H1 (cell line): ENCODE measurements at regions not wholly inside any gene's neighbourhood (a gene's known extent, or its start where the extent isn't known, plus 50 kb on each side); places are given as distances from the start of the nearest gene placed in this dataset.

Source experiments
- CTCF ChIA-PET: fragments of 300-600 bp; sonication (Branson Sonifier 250); formaldehyde crosslinking; loops from one replicate; lab custom pipeline; 2021; ENCODE audit not compliant: partially characterized antibody; lab: Charles Lee
- POLR2A ChIA-PET: fragments of 300-600 bp; sonication (Branson Sonifier 250); formaldehyde crosslinking; loops from one replicate; lab custom pipeline; 2021; ENCODE audit warnings: inconsistent platforms; ENCODE audit not compliant: partially characterized antibody; lab: Charles Lee
- DNase-seq, 2 experiments: peaks; one replicate each; pipeline versions ENCODE4 v3.0.0 to v3.0.0-alpha.2; 2010 to 2022; ENCODE audit warnings: low spot score in 2 of 2, low read depth in 1 of 2, mixed read lengths in 1 of 2
- FAIRE-seq: peaks from 2 replicates; lab custom pipeline; 2011; peaks lifted over from hg19 to GRCh38; lab: Jason Lieb, UNC
- H2AFZ ChIP-seq: 2 replicates; pipeline ENCODE4 v1.8.1; 2012; ENCODE audit warnings: low read length, inconsistent platforms
- H2AK5ac ChIP-seq: 2 replicates; pipeline ENCODE4 v1.6.1; 2013; ENCODE audit warnings: low read depth, low read length
- H2BK120ac ChIP-seq: replicated peaks from 2 replicates; pipeline ENCODE3; 2013; ENCODE audit warnings: low read depth, low read length, inconsistent platforms
- H2BK12ac ChIP-seq: 2 replicates; pipeline ENCODE4 v1.6.1; 2013; ENCODE audit warnings: low read depth, low read length
- H2BK15ac ChIP-seq: 2 replicates; pipeline ENCODE4 v1.6.1; 2013; ENCODE audit warnings: low read length
- H2BK20ac ChIP-seq: 2 replicates; pipeline ENCODE4 v1.6.1; 2013; ENCODE audit warnings: low read length
- H2BK5ac ChIP-seq: 2 replicates; pipeline ENCODE4 v1.6.1; 2013; ENCODE audit warnings: low read depth, low read length
- H3K14ac ChIP-seq: 2 replicates; pipeline ENCODE4 v1.6.1; 2013; ENCODE audit warnings: inconsistent platforms; ENCODE audit not compliant: insufficient read length
- H3K18ac ChIP-seq: 2 replicates; pipeline ENCODE4 v1.6.1; 2013; ENCODE audit warnings: low read length; ENCODE audit errors: extremely low read depth
- H3K23ac ChIP-seq: 2 replicates; pipeline ENCODE4 v1.6.1; 2013; ENCODE audit warnings: inconsistent platforms; ENCODE audit not compliant: insufficient read length
- H3K23me2 ChIP-seq: 2 replicates; pipeline ENCODE4 v1.6.1; 2013; ENCODE audit warnings: low read depth, low read length
- H3K27ac ChIP-seq: 2 replicates; pipeline ENCODE4 v1.6.1; 2011; ENCODE audit warnings: low read depth, low read length, inconsistent platforms
- H3K27me3 ChIP-seq, 4 experiments: replicated peaks in 1 of 4; 1 replicate in 1 of 4; 2 replicates in 3 of 4; pipeline versions ENCODE4 v1.6.1 to v1.8.1; 2011 to 2013; ENCODE audit warnings: low read length in 3 of 4, mild to moderate bottlenecking in 3 of 4, inconsistent platforms in 2 of 4, mixed read lengths in 2 of 4, moderate library complexity in 1 of 4; ENCODE audit not compliant: control insufficient read depth in 3 of 4, insufficient read depth in 3 of 4; ENCODE audit errors: extremely low read depth in 1 of 4
- H3K36me3 ChIP-seq, 4 experiments: 2 replicates each; pipeline versions ENCODE4 v1.6.1 to v1.8.1; 2011 to 2013; ENCODE audit warnings: mild to moderate bottlenecking in 4 of 4, low read length in 3 of 4, moderate library complexity in 2 of 4, control low read depth in 1 of 4, inconsistent platforms in 1 of 4; ENCODE audit not compliant: insufficient read depth in 4 of 4, control insufficient read depth in 2 of 4
- H3K4ac ChIP-seq: replicated peaks from 2 replicates; pipeline ENCODE3; 2013; ENCODE audit warnings: low read length, low read depth, mixed read lengths, inconsistent platforms; ENCODE audit not compliant: insufficient read length
- H3K4me1 ChIP-seq, 4 experiments: replicated peaks in 1 of 4; 1 replicate in 1 of 4; 2 replicates in 3 of 4; pipeline versions ENCODE4 v1.6.1 to v1.8.1; 2011 to 2013; ENCODE audit warnings: low read length in 3 of 4, inconsistent platforms in 2 of 4, mixed read lengths in 1 of 4; ENCODE audit not compliant: insufficient read depth in 4 of 4, control insufficient read depth in 3 of 4
- H3K4me2 ChIP-seq, 2 experiments: 2 replicates each; pipeline versions ENCODE4 v1.6.1 to v1.8.1; 2011 to 2013; ENCODE audit warnings: low read depth in 2 of 2, low read length in 2 of 2, control low read depth in 1 of 2, inconsistent platforms in 1 of 2, mild to moderate bottlenecking in 1 of 2; ENCODE audit not compliant: insufficient read depth in 1 of 2
- H3K4me3 ChIP-seq, 4 experiments: fragments of 200-600, 300-600 bp in 1 of 4; sonication (generic), shearing (Covaris generic), sonication (Bioruptor Twin) in 1 of 4; 2 replicates each; pipeline versions ENCODE4 v1.5.1 to v1.8.1; 2011 to 2016; ENCODE audit warnings: low read length in 4 of 4, low read depth in 3 of 4, control low read depth in 2 of 4, inconsistent platforms in 2 of 4, mild to moderate bottlenecking in 2 of 4, mixed read lengths in 1 of 4, moderate library complexity in 1 of 4; ENCODE audit not compliant: insufficient read depth in 2 of 4; ENCODE audit errors: extremely low read depth in 1 of 4
- H3K56ac ChIP-seq: replicated peaks from 2 replicates; pipeline ENCODE3; 2013; ENCODE audit warnings: low read depth, mild to moderate bottlenecking, mixed read lengths, low read length, inconsistent platforms; ENCODE audit not compliant: insufficient read length
- H3K79me1 ChIP-seq: 2 replicates; pipeline ENCODE4 v1.6.1; 2013; ENCODE audit warnings: low read depth, low read length, control low read depth
- H3K79me2 ChIP-seq, 2 experiments: 2 replicates each; pipeline versions ENCODE4 v1.6.1 to v1.8.1; 2012 to 2013; ENCODE audit warnings: low read length in 2 of 2, mild to moderate bottlenecking in 2 of 2, inconsistent platforms in 1 of 2; ENCODE audit not compliant: insufficient read depth in 2 of 2, control insufficient read depth in 1 of 2
- H3K9ac ChIP-seq, 4 experiments: replicated peaks in 1 of 4; 1 replicate in 1 of 4; 2 replicates in 3 of 4; pipeline versions ENCODE4 v1.6.1 to v1.8.1; 2011 to 2013; ENCODE audit warnings: low read depth in 3 of 4, low read length in 3 of 4, control low read depth in 2 of 4, mild to moderate bottlenecking in 2 of 4, moderate library complexity in 2 of 4, inconsistent platforms in 1 of 4; ENCODE audit errors: extremely low read depth in 1 of 4
- H3K9me3 ChIP-seq, 2 experiments: 2 replicates each; pipeline versions ENCODE4 v1.6.1 to v1.8.1; 2012 to 2013; ENCODE audit warnings: mild to moderate bottlenecking in 2 of 2, moderate library complexity in 2 of 2, control low read depth in 1 of 2, inconsistent platforms in 1 of 2, low read depth in 1 of 2, low read length in 1 of 2, mixed read lengths in 1 of 2; ENCODE audit not compliant: insufficient read depth in 2 of 2
- H4K20me1 ChIP-seq, 2 experiments: replicated peaks in 1 of 2; 2 replicates each; pipeline versions ENCODE3 to v1.8.1; 2011 to 2013; ENCODE audit warnings: inconsistent platforms in 2 of 2, low read length in 2 of 2, mild to moderate bottlenecking in 1 of 2; ENCODE audit not compliant: insufficient read depth in 2 of 2, control insufficient read depth in 1 of 2
- H4K5ac ChIP-seq: 2 replicates; pipeline ENCODE4 v1.6.1; 2013; ENCODE audit warnings: low read length, low read depth, mixed read lengths, inconsistent platforms; ENCODE audit not compliant: insufficient read length
- H4K8ac ChIP-seq: 2 replicates; pipeline ENCODE4 v1.8.0; 2013; ENCODE audit warnings: mild to moderate bottlenecking, moderate library complexity, low read length, inconsistent platforms; ENCODE audit not compliant: insufficient read depth; ENCODE audit errors: extremely low read depth
- H4K91ac ChIP-seq: replicated peaks from 2 replicates; pipeline ENCODE3; 2013; ENCODE audit warnings: low read length, mixed read lengths, inconsistent platforms; ENCODE audit not compliant: insufficient read length
- CHD2 ChIP-seq: IDR thresholded peaks from 2 replicates; pipeline ENCODE4 v1.6.1; 2012; ENCODE audit warnings: low read length, improper control_type of control experiment
- CTBP2 ChIP-seq: IDR thresholded peaks from 2 replicates; pipeline ENCODE4 v1.7.0; 2011; ENCODE audit warnings: borderline replicate concordance, mild to moderate bottlenecking, moderate library complexity, mixed read lengths, low read length; ENCODE audit not compliant: insufficient read depth, insufficient read length
- TBP ChIP-seq: IDR thresholded peaks from 2 replicates; pipeline ENCODE4 v1.6.1; 2011; ENCODE audit warnings: low read depth, low read length, improper control_type of control experiment
- WGBS, 2 experiments: shearing (Covaris generic) in 1 of 2; methylation state at CpG; one replicate each; pipeline versions ENCODE4 v1.1.6 to v1.1.7; 2013 to 2015; ENCODE audit warnings: low lambda C conversion rate in 2 of 2, mixed read lengths in 2 of 2, inconsistent platforms in 1 of 2, low coverage in 1 of 2, missing lambda C conversion rate in 1 of 2; ENCODE audit not compliant: insufficient replicate concordance in 2 of 2, insufficient coverage in 1 of 2, insufficient read length in 1 of 2; ENCODE audit errors: extremely low coverage in 1 of 2, missing lambda C conversion rate in 1 of 2; 5-methylcytosine and 5-hydroxymethylcytosine counted together

DNA sequence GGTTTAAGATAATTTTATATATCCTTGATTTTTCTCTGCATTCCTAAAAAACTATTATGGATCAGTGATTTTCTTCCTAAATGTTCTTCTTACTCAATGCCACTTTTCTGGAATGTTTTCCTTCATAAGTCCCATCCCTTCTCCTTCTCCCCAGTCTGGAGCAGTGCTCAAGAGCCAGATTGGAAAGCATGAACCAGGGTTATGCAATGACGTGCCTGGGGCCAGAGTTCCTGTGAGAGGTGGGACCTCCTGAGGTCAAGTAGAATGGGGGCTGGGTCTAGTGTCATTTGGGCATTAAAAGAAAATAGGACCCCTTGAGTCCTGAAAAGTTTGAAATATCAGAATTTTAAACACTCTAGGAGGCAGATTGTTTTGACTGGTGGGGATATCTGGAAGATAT, 132.0 kb upstream of the NPY start:
- H3K23me2 ChIP-seq = no peaks in the 10 kb centered on the region
- no peak overlapping the region for H2AK5ac ChIP-seq
- no peak overlapping the region for H4K91ac ChIP-seq
- no peak overlapping the region for H2BK12ac ChIP-seq
- POLR2A ChIA-PET = no interaction called here
- H3K4me2 ChIP-seq = no peak overlapping the region
- H3K14ac ChIP-seq = no peak overlapping the region
- H3K4ac ChIP-seq = no peak overlapping the region
- no peak overlapping the region for H2BK15ac ChIP-seq
- no peak overlapping the region for H3K4me3 ChIP-seq
- no peaks in the 10 kb centered on the region for H3K79me1 ChIP-seq
- H2BK5ac ChIP-seq = no peak overlapping the region
- CTCF ChIA-PET = no interaction called here
- H3K18ac ChIP-seq = no peak overlapping the region
- H3K4me1 ChIP-seq = no peaks in the 10 kb centered on the region
- FAIRE-seq (no peak), DNase-seq (no peak)
- H3K56ac ChIP-seq = no peak overlapping the region
- H4K8ac ChIP-seq = no peak overlapping the region
- no peak overlapping the region for H2BK20ac ChIP-seq
- H3K9ac ChIP-seq = no peak overlapping the region
- no peaks in the 10 kb centered on the region for H3K36me3 ChIP-seq
- no peaks in the 10 kb centered on the region for H4K20me1 ChIP-seq
- no peak overlapping the region for H4K5ac ChIP-seq
- no peak overlapping the region for H3K27ac ChIP-seq
- H3K9me3 ChIP-seq = peaks cover 0 to 3% of the 10 kb centered on the region in 2 experiments; a peak in 1 of 4 replicates
- no peak overlapping the region for H2AFZ ChIP-seq
- WGBS, 2 experiments = 92% methylated on average over 1 of the region's 1 CpG; no CpG with 5 or more reads in 1 of the 2 experiments
- H3K27me3 ChIP-seq = no peaks in the 10 kb centered on the region
- H3K23ac ChIP-seq = no peak overlapping the region
- H3K79me2 ChIP-seq = no peaks in the 10 kb centered on the region
- H2BK120ac ChIP-seq = no peak overlapping the region
- TF ChIP-seq TBP = no peak
- TF ChIP-seq CTBP2 = no peak
- TF ChIP-seq CHD2 = no peak
